HepG2 (cell line): ENCODE measurements at regions not wholly inside any gene's neighbourhood (a gene's known extent, or its start where the extent isn't known, plus 50 kb on each side); places are given as distances from the start of the nearest gene placed in this dataset.

Experiments
- ATAC-seq: fragments of 200-7000 bp; cut with Tn5 transposase; 3 replicates; pipeline ENCODE4 v1.9.1; 2020; ENCODE audit warnings: mild to moderate bottlenecking, moderate library complexity
- BruUV-seq: library from RNA; stranded (reverse); fragments of 400-500 nt; replicated peaks from 2 replicates; lab custom pipeline; 2021; lab: Mats Ljungman, UMichigan
- CTCF ChIA-PET: fragments of 300-600 bp; formaldehyde crosslinking; extraction: SDS; loops from one replicate; lab custom pipeline; 2021; ENCODE audit warnings: low total read pairs, inconsistent platforms, low intra/inter-chr PET ratio; lab: Yijun Ruan, JAX
- POLR2A ChIA-PET: fragments of 350-600 bp; sonication (Branson Sonifier 250); formaldehyde crosslinking; loops from one replicate; lab custom pipeline; 2020; ENCODE audit warnings: antibody characterized with exemption, inconsistent platforms; lab: Yijun Ruan, JAX
- DNase-seq: peaks from one replicate; pipeline ENCODE4 v3.0.0-alpha.2; 2015; ENCODE audit warnings: low spot score
- FAIRE-seq: peaks from 3 replicates; lab custom pipeline; 2011; peaks lifted over from hg19 to GRCh38; lab: Jason Lieb, UNC
- H2AFZ ChIP-seq: one replicate; pipeline ENCODE4 v1.6.1; 2011; ENCODE audit warnings: low read length, inconsistent platforms
- H3K27ac ChIP-seq: fragments of 300-600 bp; 3 replicates; pipeline ENCODE4 v1.8.0; 2011; ENCODE audit warnings: mixed run types, mild to moderate bottlenecking, mixed read lengths, low read length, inconsistent platforms; ENCODE audit not compliant: insufficient read depth; ENCODE audit errors: extremely low read length
- H3K27me3 ChIP-seq, 2 experiments: fragments of 200-600 bp in 1 of 2; 2 replicates in 1 of 2; 3 replicates in 1 of 2; pipeline versions ENCODE4 v1.6.0 to v1.8.0; 2011; ENCODE audit warnings: low read length in 2 of 2, mild to moderate bottlenecking in 2 of 2, moderate library complexity in 2 of 2, inconsistent platforms in 1 of 2; ENCODE audit not compliant: insufficient read depth in 2 of 2, control insufficient read depth in 1 of 2
- H3K36me3 ChIP-seq, 2 experiments: fragments of 200-600 bp in 1 of 2; replicated peaks in 1 of 2; 2 replicates in 1 of 2; 3 replicates in 1 of 2; pipeline versions ENCODE4 v1.5.1 to v1.8.0; 2011; ENCODE audit warnings: low read length in 2 of 2, inconsistent platforms in 1 of 2; ENCODE audit not compliant: insufficient read depth in 2 of 2, control insufficient read depth in 1 of 2
- H3K4me1 ChIP-seq: 2 replicates; pipeline ENCODE4 v1.5.1; 2012; ENCODE audit warnings: low read length, inconsistent platforms; ENCODE audit not compliant: insufficient read depth
- H3K4me2 ChIP-seq: 2 replicates; pipeline ENCODE4 v1.6.0; 2011; ENCODE audit warnings: low read depth, low read length, inconsistent platforms
- H3K4me3 ChIP-seq, 3 experiments: fragments of 200-600 bp in 1 of 3; sonication (generic), shearing (Covaris generic) in 1 of 3; replicated peaks in 1 of 3; 2 replicates each; pipeline ENCODE4 v1.5.1; 2011 to 2016; ENCODE audit warnings: low read length in 3 of 3, inconsistent platforms in 2 of 3, low read depth in 2 of 3, mild to moderate bottlenecking in 2 of 3, control low read depth in 1 of 3, mixed read lengths in 1 of 3; ENCODE audit not compliant: insufficient read depth in 1 of 3
- H3K79me2 ChIP-seq: one replicate; pipeline ENCODE4 v1.6.1; 2011; ENCODE audit warnings: low read length, inconsistent platforms; ENCODE audit not compliant: insufficient read depth
- H3K9ac ChIP-seq: 2 replicates; pipeline ENCODE4 v1.6.0; 2011; ENCODE audit warnings: mild to moderate bottlenecking, low read depth, low read length, inconsistent platforms; ENCODE audit not compliant: insufficient read depth
- H3K9me3 ChIP-seq: 2 replicates; pipeline ENCODE4 v1.5.1; 2012; ENCODE audit warnings: mild to moderate bottlenecking, low read length
- H4K20me1 ChIP-seq: 2 replicates; pipeline ENCODE4 v1.6.0; 2011; ENCODE audit warnings: inconsistent platforms, mild to moderate bottlenecking, low read length, moderate library complexity; ENCODE audit not compliant: insufficient read depth
- HNRNPH1 ChIP-seq: fragments of 200-400 bp; formaldehyde crosslinking; optimal IDR thresholded peaks from 2 replicates; pipeline ENCODE3; 2017; ENCODE audit warnings: mild to moderate bottlenecking, low read depth, low read length
- HOXA7 ChIP-seq: sonication (generic); formaldehyde crosslinking; IDR thresholded peaks from 2 replicates; pipeline ENCODE4 v1.8.1; 2022; ENCODE audit warnings: mild to moderate bottlenecking, missing genetic modification reagents, moderate library complexity
- MEIS1 ChIP-seq: sonication (generic); formaldehyde crosslinking; IDR thresholded peaks from 2 replicates; pipeline ENCODE4 v1.9.0; 2021; ENCODE audit warnings: mild to moderate bottlenecking, missing genetic modification reagents, moderate library complexity, borderline replicate concordance
- MTA3 ChIP-seq: sonication (generic); formaldehyde crosslinking; IDR thresholded peaks from 2 replicates; pipeline ENCODE4 v1.4.0; 2020; ENCODE audit warnings: missing genetic modification reagents
- PHB2 ChIP-seq: fragments of 450-650 bp; IDR thresholded peaks from 2 replicates; pipeline ENCODE4 v1.6.1; 2018; ENCODE audit not compliant: partially characterized antibody
- RFXAP ChIP-seq: sonication (generic); formaldehyde crosslinking; IDR thresholded peaks from 2 replicates; pipeline ENCODE4 v1.4.0; 2020; ENCODE audit warnings: missing genetic modification reagents, borderline replicate concordance
- SAP130 ChIP-seq: IDR thresholded peaks from 2 replicates; pipeline ENCODE4 v1.6.1; 2016; ENCODE audit warnings: low read depth
- SMAD1 ChIP-seq: sonication (generic); formaldehyde crosslinking; IDR thresholded peaks from 2 replicates; pipeline ENCODE4 v1.4.0; 2020; ENCODE audit warnings: missing genetic modification reagents, low read depth, mild to moderate bottlenecking, borderline replicate concordance
- ZFP90 ChIP-seq: sonication (generic); formaldehyde crosslinking; IDR thresholded peaks from 2 replicates; pipeline ENCODE4 v1.8.0; 2022; ENCODE audit warnings: missing genetic modification reagents, mild to moderate bottlenecking, inconsistent platforms, borderline replicate concordance
- ZNF318 ChIP-seq: sonication (generic); formaldehyde crosslinking; IDR thresholded peaks from 2 replicates; pipeline ENCODE4 v1.4.0; 2020; ENCODE audit warnings: mild to moderate bottlenecking, missing genetic modification reagents
- WGBS: methylation state at CpG from one replicate; pipeline ENCODE4 v1.1.6; 2017; ENCODE audit warnings: low lambda C conversion rate; 5-methylcytosine and 5-hydroxymethylcytosine counted together
- in situ Hi-C: cut with HindIII; loops from 2 replicates; pipeline ENCODE4 v1.10.0; 2017; ENCODE audit warnings: low pct_unique_long_range_greater_than_20kb; ENCODE audit not compliant: extremely low pct_ligation_motif_present
- intact Hi-C: fragments of 100-400 bp; cut with micrococcal nuclease; formaldehyde crosslinking; loops from one replicate; pipeline ENCODE4 v1.10.0; 2022; ENCODE audit not compliant: unreplicated experiment

DNA sequence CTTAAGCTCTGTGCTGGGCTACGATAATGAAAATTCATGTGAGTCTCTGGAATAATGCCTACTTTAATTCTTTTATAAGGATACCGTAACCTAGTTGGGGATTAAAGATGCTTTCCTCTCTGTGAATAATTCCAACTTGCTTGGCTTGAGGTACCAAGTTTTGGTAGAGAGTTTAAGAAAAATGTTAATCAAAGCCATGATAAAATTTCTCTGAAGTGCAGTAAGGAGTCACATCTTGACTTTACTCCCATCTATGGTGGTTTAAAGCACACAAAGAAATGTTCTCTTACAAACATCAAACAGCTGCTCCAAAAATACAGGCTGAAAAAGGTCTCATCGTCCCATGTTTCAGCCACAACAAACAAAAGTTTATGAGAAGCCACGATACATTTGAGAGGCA is 284.8 kb upstream of the TBX3 start (continued):
- TF ChIP-seq MTA3, result no peak
- no peak for TF ChIP-seq ZFP90 (CRISPR knock-in tag)

- no TSS peak for BruUV-seq
- no peak for ATAC-seq
- Histone ChIP-seq H3K9ac (no peak overlapping the region), H3K4me1 (no peaks in the 10 kb centered on the region), H3K79me2 (no peaks in the 10 kb centered on the region), H3K4me3 (no peak overlapping the region), H3K27me3 (0 out of 5 replicates have a peak, but pooled peaks cover 0 to 3% of the 10 kb centered on the region in 2 experiments), H2AFZ (no peak overlapping the region), H3K36me3 (no peaks in the 10 kb centered on the region), H3K4me2 (no peak overlapping the region), H3K27ac (no peak overlapping the region), H3K9me3 (no peaks in the 10 kb centered on the region), H4K20me1 (no peaks in the 10 kb centered on the region)
- WGBS, result 26% methylated on average over 4 of the region's 5 CpGs
- intact Hi-C loops, result no loop called here
- in situ Hi-C loops, result no loop called here
- POLR2A ChIA-PET, result no interaction called here
- no peak for DNase-seq
- CTCF ChIA-PET, result no interaction called here
- TF ChIP-seq RFXAP (CRISPR knock-in tag), result no peak
- TF ChIP-seq MEIS1 (CRISPR knock-in tag), result no peak
- FAIRE-seq, result no peak
Measured at GRCh38 chr12:114967151-114967550, 283.2 kb upstream of the TBX3 start.

GRCh38 chr12:114964841-114965240 is 280.9 kb upstream of the TBX3 start:
- H3K9ac ChIP-seq, result no peak overlapping the region
- BruUV-seq, result no TSS peak
- no peaks in the 10 kb centered on the region for H3K9me3 ChIP-seq
- no peaks in the 10 kb centered on the region for H3K36me3 ChIP-seq
- H3K4me3 ChIP-seq, result no peak overlapping the region
- intact Hi-C loops, result no loop called here
- H3K4me1 ChIP-seq, result no peaks in the 10 kb centered on the region
- 0 out of 5 replicates have a peak, but pooled peaks cover 0 to 3% of the 10 kb centered on the region in 2 experiments for H3K27me3 ChIP-seq
- no peak overlapping the region for H2AFZ ChIP-seq
- WGBS, result 71% methylated on average over 2 of the region's 2 CpGs
- no peak for DNase-seq
- FAIRE-seq, result no peak
- H3K4me2 ChIP-seq, result no peak overlapping the region
- ATAC-seq, result no peak
- POLR2A ChIA-PET, result no interaction called here
- no peaks in the 10 kb centered on the region for H3K79me2 ChIP-seq
- in situ Hi-C loops, result no loop called here
- no peak overlapping the region for H3K27ac ChIP-seq
- no peaks in the 10 kb centered on the region for H4K20me1 ChIP-seq
- CTCF ChIA-PET, result no interaction called here
- TF ChIP-seq SAP130 (CRISPR knock-in tag) (no peak), HNRNPH1 (no peak), ZNF318 (no peak), SMAD1 (no peak), PHB2 (no peak), HOXA7 (CRISPR knock-in tag) (no peak)
